NT2/D1 (cell line): ENCODE measurements at regions not wholly inside any gene's neighbourhood (a gene's known extent, or its start where the extent isn't known, plus 50 kb on each side); places are given as distances from the start of the nearest gene placed in this dataset.
"Not testable (repeated sequence)": the region's sequence is repeated elsewhere in the genome, so short reads cannot be mapped to it uniquely, and the experiment has no call there.

ENCODE experiments used
- DNase-seq: peaks from one replicate; pipeline ENCODE4 v3.0.0-alpha.2; 2011; ENCODE audit warnings: low read depth, low spot score
- H3K27me3 ChIP-seq: 2 replicates; pipeline ENCODE4 v1.6.0; 2011; ENCODE audit warnings: mild to moderate bottlenecking; ENCODE audit not compliant: insufficient read length, insufficient read depth
- H3K36me3 ChIP-seq: 2 replicates; pipeline ENCODE4 v1.6.1; 2011; ENCODE audit warnings: mild to moderate bottlenecking, low read length, mixed read lengths; ENCODE audit not compliant: insufficient read depth, insufficient read length
- H3K4me1 ChIP-seq: 2 replicates; pipeline ENCODE4 v1.5.1; 2011; ENCODE audit not compliant: insufficient read depth, insufficient read length
- H3K4me3 ChIP-seq: 2 replicates; pipeline ENCODE4 v1.5.1; 2011; ENCODE audit warnings: low read depth; ENCODE audit not compliant: insufficient read length
- H3K9ac ChIP-seq: 2 replicates; pipeline ENCODE4 v1.6.0; 2011; ENCODE audit warnings: low read depth; ENCODE audit not compliant: insufficient read length
- H3K9me3 ChIP-seq: 2 replicates; pipeline ENCODE4 v1.5.1; 2011; ENCODE audit warnings: mild to moderate bottlenecking, low read length; ENCODE audit not compliant: insufficient read depth

- not testable (repeated sequence) for H3K9me3 ChIP-seq, DNase-seq, H3K27me3 ChIP-seq, H3K36me3 ChIP-seq, H3K4me3 ChIP-seq, H3K4me1 ChIP-seq, H3K9ac ChIP-seq
Observed at GRCh38 chr2:87412036-87412820, 335.7 kb upstream of the PLGLB2 start.

GRCh38 chr2:87414331-87414730 lies 333.6 kb upstream of the PLGLB2 start:
- not testable (repeated sequence) for H3K9me3 ChIP-seq, DNase-seq, H3K4me3 ChIP-seq, H3K4me1 ChIP-seq, H3K9ac ChIP-seq, H3K36me3 ChIP-seq, H3K27me3 ChIP-seq

- DNase-seq, H3K9ac ChIP-seq, H3K4me3 ChIP-seq, H3K4me1 ChIP-seq, H3K27me3 ChIP-seq, H3K36me3 ChIP-seq, H3K9me3 ChIP-seq: not testable (repeated sequence)
Observed at GRCh38 chr2:87414795-87415570, 332.9 kb upstream of the PLGLB2 start.

GRCh38 chr2:87415586-87416265 lies 332.2 kb upstream of the PLGLB2 start:
- not testable (repeated sequence) for H3K9ac ChIP-seq, DNase-seq, H3K4me3 ChIP-seq, H3K27me3 ChIP-seq, H3K36me3 ChIP-seq, H3K9me3 ChIP-seq, H3K4me1 ChIP-seq

GRCh38 chr2:87416266-87416592 lies 331.7 kb upstream of the PLGLB2 start:
- DNase-seq, H3K27me3 ChIP-seq, H3K9ac ChIP-seq: not testable (repeated sequence)

GRCh38 chr2:87417147-87417546 lies 330.7 kb upstream of the PLGLB2 start:
- H3K4me1 ChIP-seq, H3K27me3 ChIP-seq, H3K9me3 ChIP-seq, H3K4me3 ChIP-seq, H3K9ac ChIP-seq, DNase-seq, H3K36me3 ChIP-seq: not testable (repeated sequence)

More at GRCh38 chr2:87416266-87416592, 331.7 kb upstream of the PLGLB2 start:
- H3K4me3 ChIP-seq, H3K4me1 ChIP-seq, H3K9me3 ChIP-seq, H3K36me3 ChIP-seq: not testable (repeated sequence)

- H3K4me3 ChIP-seq, H3K27me3 ChIP-seq, DNase-seq, H3K9ac ChIP-seq, H3K4me1 ChIP-seq, H3K36me3 ChIP-seq, H3K9me3 ChIP-seq: not testable (repeated sequence)
Observed at GRCh38 chr2:87417742-87418567, 329.9 kb upstream of the PLGLB2 start.

- H3K9ac ChIP-seq, H3K36me3 ChIP-seq, H3K27me3 ChIP-seq, H3K4me3 ChIP-seq, H3K4me1 ChIP-seq, H3K9me3 ChIP-seq, DNase-seq: not testable (repeated sequence)
Observed at GRCh38 chr2:87418823-87419822, 328.8 kb upstream of the PLGLB2 start.

- not testable (repeated sequence) for H3K36me3 ChIP-seq, H3K9ac ChIP-seq, H3K4me1 ChIP-seq, DNase-seq, H3K27me3 ChIP-seq, H3K4me3 ChIP-seq, H3K9me3 ChIP-seq
Observed at GRCh38 chr2:87419980-87420379, 327.9 kb upstream of the PLGLB2 start.

- not testable (repeated sequence) for H3K36me3 ChIP-seq, H3K4me3 ChIP-seq, H3K9ac ChIP-seq, H3K27me3 ChIP-seq, DNase-seq, H3K4me1 ChIP-seq, H3K9me3 ChIP-seq
Observed at GRCh38 chr2:87420954-87421353, 326.9 kb upstream of the PLGLB2 start.
